CD4-positive, alpha-beta T cell treated with Interleukin-12 subunit alpha and Interleukin-12 subunit beta, for 1 hour (primary cell): ENCODE measurements at regions not wholly inside any gene's neighbourhood (a gene's known extent, or its start where the extent isn't known, plus 50 kb on each side); places are given as distances from the start of the nearest gene placed in this dataset.
"Not testable (repeated sequence)": the region's sequence is repeated elsewhere in the genome, so short reads cannot be mapped to it uniquely, and the experiment has no call there.

Experiments used
- DNase-seq: peaks from one replicate; pipeline ENCODE4 v3.0.0-alpha.2; 2020

- DNase-seq, result no peak
Measured at GRCh38 chr16:63410594-63410993, 1374.4 kb upstream of the CDH8 start.

DNA sequence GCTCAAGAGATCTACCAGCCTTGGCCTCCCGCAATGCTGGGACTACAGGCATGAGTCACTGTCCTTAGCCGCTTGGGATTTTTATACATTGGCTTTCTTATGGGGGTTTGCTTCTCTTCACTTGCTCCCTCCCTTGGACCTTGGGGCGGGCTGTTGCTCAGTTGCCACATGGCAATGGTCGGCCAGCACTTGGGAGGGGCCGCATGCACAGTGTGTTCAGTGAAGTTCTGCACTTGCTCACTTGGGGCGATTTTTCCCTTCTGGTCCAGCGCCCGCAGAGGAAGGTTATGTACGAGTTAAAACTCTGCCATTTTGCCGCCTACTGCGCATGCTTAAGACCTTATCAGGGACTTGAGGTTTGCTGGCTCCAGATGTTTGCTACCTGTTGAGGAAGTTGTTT is 1367.6 kb upstream of the CDH8 start:
- DNase-seq, result no peak

GRCh38 chr16:63388277-63388676 is 1352.0 kb upstream of the CDH8 start:
- not testable (repeated sequence) for DNase-seq

DNA sequence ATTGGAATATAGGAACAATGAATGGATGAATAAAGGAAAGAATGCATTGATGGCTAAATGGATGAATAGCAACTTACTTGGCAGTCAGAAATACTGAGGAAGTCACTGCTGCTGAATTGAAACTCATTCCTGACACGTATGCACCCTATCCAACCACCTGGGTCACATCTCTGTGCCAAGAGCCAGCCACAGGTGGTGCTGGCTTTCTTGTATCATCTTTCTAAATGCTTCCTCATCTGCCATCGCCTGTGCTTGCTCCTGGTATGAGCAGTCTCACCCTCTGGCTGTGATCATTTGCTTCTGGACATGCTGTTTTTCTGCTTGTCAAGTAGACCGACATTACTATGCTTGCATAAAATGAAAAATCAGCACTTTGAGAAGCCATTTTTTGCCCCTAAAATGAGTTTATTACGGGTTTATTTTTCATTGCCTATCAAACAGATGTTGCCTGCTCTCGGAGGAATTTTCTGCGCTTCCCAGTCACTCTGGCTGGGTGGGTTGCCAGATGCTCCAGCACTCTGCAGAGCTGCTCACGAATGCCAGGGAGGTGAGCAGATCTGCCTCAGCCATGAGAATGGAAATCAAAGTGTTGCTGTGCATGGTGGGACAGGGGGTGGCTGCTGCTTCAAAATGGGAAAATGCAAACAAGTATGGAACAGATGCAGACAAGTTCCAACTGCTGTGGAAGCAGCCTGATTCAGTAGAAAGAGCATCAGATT is 1349.6 kb upstream of the CDH8 start:
- DNase-seq, result no peak

- no peak for DNase-seq
Measured at GRCh38 chr16:63373744-63374143, 1337.5 kb upstream of the CDH8 start.

DNA sequence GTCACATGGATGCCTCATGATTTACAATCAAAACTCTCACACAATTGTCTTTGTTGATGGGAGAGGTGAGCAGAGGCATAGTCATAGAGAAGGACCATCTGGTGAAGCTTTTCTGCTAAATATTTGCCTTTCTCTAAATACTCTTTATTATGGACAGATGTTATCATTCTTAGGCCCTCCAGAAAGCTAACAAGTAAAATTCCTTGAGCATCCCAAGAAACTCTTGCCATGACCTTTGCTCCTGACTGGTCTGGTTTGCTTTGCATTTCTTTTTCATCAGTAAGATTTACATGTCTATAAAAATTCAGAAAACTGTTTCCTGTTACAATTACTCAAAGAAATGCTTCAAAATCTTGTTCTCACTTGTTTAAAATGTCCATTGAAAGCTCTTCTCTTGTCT is 1336.6 kb upstream of the CDH8 start:
- DNase-seq, result no peak

DNA sequence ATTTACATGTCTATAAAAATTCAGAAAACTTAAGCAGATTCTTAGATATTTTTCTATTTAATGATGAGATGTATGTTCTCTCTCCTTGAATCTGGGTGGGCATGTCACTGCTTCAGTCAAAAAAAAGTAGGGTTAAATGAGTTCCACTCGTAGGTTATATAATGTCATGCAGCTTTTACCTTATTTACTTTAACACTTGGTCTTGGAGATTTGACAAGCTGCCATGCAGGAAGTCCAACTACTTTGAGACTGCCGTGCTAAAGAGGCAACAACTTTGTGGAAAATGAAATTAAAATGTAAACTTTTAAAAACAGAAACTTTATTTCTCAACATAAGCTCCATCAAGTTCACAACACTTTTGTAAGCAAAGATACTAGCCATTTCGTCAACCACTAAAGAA is 1336.0 kb upstream of the CDH8 start:
- DNase-seq, result no peak

GRCh38 chr16:63365649-63366304 is 1329.5 kb upstream of the CDH8 start:
- DNase-seq, result no peak

DNA sequence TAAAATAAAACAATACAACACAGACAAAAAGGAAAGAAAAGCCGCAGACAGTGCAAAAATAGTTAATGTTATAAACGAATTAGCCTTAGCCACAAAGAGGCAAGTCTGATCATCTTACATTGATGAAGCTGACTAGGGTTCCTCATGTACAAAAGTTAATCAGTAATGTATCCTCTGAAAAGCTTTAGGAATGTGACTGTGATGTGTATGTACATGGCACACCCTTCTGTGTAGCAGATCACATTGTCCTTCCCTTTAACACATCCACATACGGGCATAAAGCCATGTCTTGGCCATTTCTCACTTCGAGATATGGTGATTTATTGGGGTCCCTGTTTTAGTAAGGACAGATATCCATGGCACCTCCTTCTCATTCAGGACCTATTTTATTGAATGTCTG is 1327.5 kb upstream of the CDH8 start:
- DNase-seq, result no peak

DNA sequence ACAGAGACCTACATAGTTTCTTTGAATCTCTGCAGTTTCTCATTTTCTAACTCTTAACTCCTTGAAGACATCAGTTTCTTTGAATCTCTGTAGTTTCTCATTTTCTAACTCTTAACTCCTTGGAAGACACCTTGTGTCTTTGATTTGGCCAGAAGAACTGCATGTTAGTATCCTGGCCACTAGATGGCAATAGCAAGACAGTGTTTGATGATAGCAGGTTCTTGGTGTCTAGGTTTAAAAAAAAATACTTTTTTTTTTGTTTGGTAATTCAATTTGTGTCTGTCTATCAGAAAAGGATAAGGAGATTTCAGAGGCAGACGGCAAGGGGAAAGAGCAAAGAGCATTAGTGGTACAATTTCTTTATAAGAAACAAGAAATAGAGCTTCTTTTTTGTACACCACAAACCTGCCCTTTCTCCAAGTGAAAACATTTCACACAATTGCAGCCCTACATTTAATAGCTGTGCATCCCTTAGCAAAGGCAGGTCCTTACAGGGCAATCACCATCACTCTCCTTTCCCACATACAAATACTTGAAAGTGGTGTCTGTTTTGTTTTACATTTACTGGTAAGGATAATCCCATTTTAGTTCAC is 1324.9 kb upstream of the CDH8 start:
- DNase-seq, result no peak

GRCh38 chr16:63349961-63350360 is 1313.7 kb upstream of the CDH8 start:
- DNase-seq, result no peak

DNA sequence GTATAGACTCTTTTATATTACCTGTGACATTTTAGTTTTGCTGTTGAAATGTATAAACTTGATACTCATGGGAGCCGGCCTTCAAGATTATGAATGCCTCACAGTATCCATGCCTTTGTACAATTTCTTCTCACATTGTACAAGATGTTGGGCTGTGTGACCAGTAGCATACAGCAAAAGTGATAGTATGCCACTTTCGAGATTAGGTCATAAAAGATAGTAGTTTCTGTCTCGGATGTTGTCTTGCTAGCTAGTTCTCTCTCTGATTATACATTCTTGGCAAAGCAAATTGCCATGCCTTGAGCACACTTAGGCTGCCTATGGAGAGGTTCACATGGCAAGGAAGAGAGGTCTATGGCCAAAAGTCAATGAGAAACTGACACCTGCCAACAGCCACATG is 1309.8 kb upstream of the CDH8 start:
- no peak for DNase-seq

DNA sequence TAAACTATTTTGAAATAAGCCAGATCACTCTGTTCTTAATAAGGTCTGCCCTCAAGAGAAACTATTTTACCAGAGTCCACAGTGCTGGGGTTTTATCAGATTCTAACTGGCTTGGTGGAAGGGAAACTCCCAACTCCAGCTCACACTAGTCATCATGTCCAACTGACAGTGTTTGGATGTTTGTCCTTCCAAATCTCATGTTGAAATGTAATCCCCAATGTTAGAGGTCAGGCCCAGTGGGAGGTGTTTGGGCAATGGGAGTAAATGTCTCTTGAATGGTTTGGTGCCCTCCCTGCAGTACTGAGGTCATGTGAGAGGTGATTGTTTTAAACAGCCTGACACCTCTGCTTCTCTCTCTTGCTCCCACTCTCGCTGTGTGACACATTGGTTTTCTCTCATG is 1301.0 kb upstream of the CDH8 start:
- DNase-seq, result no peak

DNA sequence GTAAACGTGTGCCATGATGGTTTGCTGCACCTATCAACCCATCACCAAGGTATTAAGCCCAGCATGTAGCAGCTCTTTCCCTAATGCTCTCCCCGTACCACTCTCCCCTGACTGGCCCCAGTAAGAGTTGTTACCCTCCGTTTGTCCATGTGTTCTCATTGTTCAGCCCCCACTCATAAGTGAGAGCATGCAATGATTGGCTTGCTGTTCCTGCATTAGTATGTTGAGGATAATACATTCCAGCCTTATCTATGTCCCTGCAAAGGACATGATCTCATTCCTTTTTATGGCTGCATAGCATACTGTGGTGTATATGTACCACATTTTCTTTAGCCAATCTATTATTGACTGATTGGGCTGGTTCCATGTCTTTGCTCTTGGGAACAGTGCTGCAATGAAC is 1294.9 kb upstream of the CDH8 start:
- DNase-seq, result no peak

- DNase-seq, result no peak
Measured at GRCh38 chr16:63326736-63327339, 1290.6 kb upstream of the CDH8 start.

DNA sequence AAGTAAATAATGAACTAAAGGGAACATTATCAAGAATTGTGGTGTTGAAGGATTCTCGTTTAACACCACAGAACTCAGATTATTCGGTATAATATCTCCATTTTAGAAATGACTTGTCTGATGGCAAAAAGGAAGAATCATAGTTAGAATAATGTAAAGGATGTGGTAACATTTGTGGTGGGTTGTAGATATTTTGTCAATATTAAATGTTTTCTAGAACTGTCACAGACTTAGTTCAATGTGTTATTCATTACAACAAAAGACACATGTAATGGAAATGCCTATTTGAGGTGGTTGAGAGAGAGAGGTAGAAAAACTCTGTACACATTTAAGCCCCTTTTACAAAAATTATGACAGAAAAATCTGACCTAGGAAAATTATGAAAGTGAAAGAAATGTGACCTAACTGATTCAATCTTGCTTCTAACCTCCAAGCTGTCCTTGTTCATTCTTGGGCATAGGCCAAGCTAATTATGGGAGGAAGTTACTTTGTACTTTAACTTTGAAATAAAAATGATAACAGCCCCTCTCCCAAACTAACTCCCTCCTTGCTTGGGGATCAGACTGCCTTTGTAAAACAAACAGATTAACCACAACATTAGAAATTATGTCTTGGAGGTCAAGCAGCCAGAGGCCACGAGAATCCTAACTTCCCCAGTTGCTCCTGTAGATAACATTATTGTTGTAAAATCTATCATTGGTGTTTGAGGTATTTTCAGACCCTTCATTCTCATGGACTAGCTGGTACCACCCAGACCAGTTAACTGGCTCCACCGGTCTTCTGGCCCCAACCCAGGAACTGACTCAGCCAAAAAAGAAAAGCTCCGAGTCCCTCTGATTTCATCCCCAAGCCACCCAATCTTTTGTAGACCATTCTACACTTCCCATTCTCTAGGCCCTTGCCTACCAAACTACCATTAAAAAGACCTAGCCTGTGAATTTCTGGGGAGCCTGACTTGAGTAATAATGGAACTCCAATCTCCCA is 1287.8 kb upstream of the CDH8 start:
- DNase-seq, result no peak

GRCh38 chr16:63323055-63323454 is 1286.8 kb upstream of the CDH8 start:
- no peak for DNase-seq

DNA sequence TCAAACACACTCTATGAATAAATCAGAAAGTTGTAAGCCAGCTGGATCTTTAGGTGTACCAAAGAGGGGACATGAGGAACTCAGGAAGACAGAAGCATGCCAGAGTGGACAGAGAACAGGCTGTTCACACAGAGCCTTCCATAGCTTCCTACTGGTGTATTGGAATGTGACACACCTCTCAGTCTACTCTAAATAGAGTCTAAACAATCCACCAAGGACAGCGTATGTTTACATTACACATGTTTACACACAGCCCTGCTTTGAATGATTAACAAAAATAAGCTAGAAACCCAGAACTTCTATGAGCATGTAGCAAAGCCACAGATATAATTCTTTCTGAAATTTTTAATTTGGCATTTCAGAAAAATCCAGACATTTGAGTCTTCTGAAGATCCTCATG is 1279.0 kb upstream of the CDH8 start:
- no peak for DNase-seq

DNA sequence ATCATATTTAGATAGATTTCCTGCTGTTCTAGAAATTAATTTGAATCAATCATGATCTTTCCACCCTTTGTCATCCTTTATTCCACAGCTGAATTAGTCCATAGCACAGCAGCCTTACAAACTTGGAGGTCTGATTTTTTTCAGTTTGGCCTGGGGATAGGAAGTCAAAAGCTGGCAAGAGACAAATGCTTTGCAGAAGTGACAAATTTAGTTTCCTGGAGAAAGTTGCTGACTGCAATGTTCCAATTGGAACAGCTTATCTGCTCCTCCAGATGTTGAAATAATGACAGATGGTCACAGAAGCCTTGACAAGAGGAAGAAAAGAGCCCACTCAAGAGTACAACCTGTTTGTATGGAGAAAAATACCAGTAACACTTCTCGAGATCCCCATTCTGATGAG is 1276.1 kb upstream of the CDH8 start:
- DNase-seq, result no peak

- DNase-seq, result no peak
Measured at GRCh38 chr16:63311313-63311712, 1275.1 kb upstream of the CDH8 start.

- no peak for DNase-seq
Measured at GRCh38 chr16:63302811-63303210, 1266.6 kb upstream of the CDH8 start.

- no peak for DNase-seq
Measured at GRCh38 chr16:63301349-63301748, 1265.1 kb upstream of the CDH8 start.

GRCh38 chr16:63298993-63299392 is 1262.8 kb upstream of the CDH8 start:
- DNase-seq, result no peak
